Epithelial cell of proximal tubule (primary cell): ENCODE measurements at regions not wholly inside any gene's neighbourhood (a gene's known extent, or its start where the extent isn't known, plus 50 kb on each side); places are given as distances from the start of the nearest gene placed in this dataset.
A peak's percentile ranks its signal among the peaks of the same experiment; 100 is the strongest.

ENCODE experiments used
- DNase-seq: peaks from one replicate; pipeline ENCODE4 v3.0.0-alpha.2; 2011; ENCODE audit warnings: low read depth
- H3K4me3 ChIP-seq: 2 replicates; pipeline ENCODE4 v1.5.1; 2011; ENCODE audit warnings: low read depth, mild to moderate bottlenecking, low read length
- TF ChIP-seq, protein P1 (sequence below): conservative IDR thresholded peaks from 2 replicates; pipeline ENCODE4 v1.5.1; 2012; ENCODE audit warnings: low read depth, mild to moderate bottlenecking, low read length

DNA sequence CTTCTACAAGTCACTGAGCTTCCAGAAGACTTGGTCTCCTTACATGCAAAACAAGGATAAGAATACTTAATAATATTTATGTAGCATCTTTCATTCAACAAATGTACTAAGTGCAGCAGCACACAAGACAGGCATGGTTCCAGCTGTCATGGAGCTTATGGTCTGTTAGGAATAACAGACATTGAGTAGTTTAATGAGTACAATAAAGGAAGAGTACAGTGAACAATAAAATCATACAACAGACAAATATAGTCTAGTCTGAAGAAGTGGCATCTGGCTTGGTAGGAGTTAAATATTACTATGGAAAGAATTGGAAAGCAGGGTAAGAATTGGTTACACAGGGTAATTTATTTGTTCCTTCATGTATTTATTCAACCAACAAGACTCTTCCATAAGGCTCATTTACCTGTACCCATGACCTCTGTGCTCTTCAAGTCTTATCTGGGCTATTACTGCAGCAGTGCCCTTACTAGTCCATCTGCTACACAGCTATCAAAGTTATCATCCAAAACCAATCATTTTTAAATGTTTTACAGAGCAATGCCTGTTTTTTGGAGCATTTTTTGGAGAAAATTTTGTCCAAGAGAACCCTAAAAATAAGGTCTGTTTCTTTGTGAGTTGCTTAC is 101.1 kb upstream of the RPL34 start:
- TF ChIP-seq, protein P1, sequence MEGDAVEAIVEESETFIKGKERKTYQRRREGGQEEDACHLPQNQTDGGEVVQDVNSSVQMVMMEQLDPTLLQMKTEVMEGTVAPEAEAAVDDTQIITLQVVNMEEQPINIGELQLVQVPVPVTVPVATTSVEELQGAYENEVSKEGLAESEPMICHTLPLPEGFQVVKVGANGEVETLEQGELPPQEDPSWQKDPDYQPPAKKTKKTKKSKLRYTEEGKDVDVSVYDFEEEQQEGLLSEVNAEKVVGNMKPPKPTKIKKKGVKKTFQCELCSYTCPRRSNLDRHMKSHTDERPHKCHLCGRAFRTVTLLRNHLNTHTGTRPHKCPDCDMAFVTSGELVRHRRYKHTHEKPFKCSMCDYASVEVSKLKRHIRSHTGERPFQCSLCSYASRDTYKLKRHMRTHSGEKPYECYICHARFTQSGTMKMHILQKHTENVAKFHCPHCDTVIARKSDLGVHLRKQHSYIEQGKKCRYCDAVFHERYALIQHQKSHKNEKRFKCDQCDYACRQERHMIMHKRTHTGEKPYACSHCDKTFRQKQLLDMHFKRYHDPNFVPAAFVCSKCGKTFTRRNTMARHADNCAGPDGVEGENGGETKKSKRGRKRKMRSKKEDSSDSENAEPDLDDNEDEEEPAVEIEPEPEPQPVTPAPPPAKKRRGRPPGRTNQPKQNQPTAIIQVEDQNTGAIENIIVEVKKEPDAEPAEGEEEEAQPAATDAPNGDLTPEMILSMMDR, result no peak
- H3K4me3 ChIP-seq, result no peak overlapping the region
- DNase-seq, result no peak

DNA sequence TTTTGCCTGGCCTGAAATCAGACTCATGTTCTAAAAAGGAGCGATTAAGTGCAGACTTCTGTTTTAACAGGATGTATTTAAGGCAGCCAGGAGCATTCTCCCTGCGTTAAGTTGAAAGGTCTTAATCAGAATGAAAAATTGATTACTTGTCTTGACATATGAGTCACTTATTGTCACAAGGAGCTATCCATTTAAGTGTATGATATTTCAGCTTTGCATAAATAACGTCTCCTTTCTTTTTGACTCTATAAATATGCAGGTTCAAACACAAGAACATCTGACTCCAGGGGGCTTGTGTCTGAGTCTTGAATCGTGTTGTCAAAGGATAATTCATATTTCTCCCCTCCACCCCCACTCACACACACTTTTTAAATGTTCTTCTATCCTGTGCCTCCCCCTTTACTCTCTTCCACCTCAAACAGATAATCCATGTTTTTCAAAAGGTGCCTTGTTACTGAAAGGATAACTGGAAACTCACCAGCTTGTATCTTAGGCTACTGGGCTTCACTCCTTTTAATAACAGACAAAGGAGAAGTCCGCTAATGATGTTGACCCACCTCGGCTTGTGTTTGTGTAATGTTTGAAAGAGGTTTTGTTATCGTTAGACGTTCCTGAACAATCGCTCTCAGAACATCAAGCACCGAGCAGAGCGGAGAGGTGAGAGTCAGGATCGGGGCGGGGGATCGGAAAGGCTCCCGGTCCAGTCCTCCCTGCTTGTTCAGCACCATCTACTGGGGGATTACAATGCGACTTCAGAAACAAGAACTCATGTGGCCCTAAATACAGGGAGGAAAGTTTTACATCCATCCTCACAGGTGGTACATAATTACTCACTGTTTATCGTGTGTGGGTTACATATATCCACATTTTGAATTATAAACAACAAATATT is 107.5 kb upstream of the RPL34 start:
- TF ChIP-seq, protein P1, result peak; percentile 72
- no peak for DNase-seq
- H3K4me3 ChIP-seq, result peak overlapping the region; percentile 7

DNA sequence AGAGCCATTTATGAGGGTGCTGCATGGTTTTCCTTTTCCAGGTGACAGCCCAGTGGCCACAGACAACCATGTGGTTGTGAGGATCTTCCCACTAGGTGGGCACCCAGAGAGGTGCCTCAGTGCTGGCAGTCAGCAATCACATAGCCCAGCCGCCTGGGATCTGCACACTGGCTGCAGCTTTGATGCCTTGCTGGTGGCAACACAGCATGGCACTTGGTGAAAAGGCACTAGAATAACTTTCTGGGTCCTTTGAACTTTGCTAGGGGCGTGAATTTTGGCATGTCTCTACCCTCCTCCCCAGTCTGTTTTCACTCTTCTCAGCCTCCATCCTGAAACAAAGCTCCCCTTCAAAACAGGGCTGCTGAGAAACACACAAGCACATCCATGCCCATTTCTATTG is 108.8 kb upstream of the RPL34 start:
- no peak for DNase-seq
- TF ChIP-seq, protein P1, result no peak
- H3K4me3 ChIP-seq, result no peak overlapping the region

DNA sequence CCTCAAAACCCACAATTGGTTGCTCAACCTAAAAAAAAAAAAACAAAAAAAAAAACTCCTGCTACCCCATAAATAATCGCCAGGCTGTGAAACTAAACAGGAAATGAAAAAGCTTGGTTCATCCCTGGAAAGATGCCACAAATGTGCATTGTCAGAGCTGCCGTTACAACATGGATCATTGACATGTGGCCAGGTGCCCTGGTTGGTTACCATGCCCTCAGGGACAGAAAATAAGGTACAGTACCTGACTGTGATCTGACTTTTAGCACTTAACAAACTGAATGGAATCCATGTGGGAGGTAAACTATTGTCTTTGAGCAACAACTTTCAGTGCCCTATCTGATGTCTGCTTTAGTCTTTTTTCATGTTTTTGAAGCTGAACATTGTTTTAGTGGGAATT is 118.0 kb upstream of the RPL34 start:
- TF ChIP-seq, protein P1, result no peak
- no peak overlapping the region for H3K4me3 ChIP-seq
- DNase-seq, result no peak

DNA sequence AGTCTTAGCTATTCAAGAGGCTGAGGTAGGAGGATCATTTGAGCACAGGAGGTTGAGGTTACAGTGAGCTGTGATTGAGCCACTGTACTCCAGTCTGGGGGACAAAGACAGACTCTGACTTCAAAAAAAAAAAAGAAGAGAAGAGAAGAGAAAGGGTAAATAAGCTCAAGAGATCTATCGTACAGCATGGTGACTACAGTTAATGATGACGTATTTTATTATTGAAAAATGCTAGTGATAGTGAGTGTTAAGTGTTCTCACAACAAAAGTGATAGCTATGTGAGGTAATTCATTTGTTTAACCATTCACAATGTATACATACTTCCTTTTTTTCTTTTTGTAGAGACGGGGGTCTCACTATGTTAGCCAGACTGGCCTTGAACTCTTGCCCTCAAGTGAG is 121.5 kb upstream of the RPL34 start:
- no peak for DNase-seq
- no peak overlapping the region for H3K4me3 ChIP-seq
- TF ChIP-seq, protein P1, result no peak

DNA sequence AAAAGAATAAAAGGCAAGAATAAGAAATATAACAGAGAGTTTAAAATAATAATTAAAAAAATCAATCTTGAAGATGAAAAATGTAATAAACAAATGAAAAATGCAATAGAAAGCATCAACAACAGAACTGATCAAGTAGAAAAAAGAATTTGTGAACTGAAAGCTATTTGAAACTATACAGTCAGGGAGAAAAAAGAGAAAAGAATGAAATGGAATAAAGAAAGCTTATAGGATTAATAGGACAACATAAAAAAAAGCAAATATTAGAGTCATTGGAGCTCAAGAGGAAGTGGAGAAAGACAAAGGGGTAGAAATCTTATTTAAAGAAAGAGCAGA is 126.8 kb upstream of the RPL34 start:
- H3K4me3 ChIP-seq, result no peak overlapping the region
- no peak for DNase-seq
- TF ChIP-seq, protein P1, result no peak
